Hindlimb muscle (tissue), 1 donor: ENCODE measurements at regions not wholly inside any gene's neighbourhood (a gene's known extent, or its start where the extent isn't known, plus 50 kb on each side); places are given as distances from the start of the nearest gene placed in this dataset.

Experiments used
- DNase-seq: peaks from one replicate; pipeline ENCODE4 v3.0.0-alpha.2; 2013

GRCh38 chr10:24147321-24147720 lies 61.6 kb upstream of the KIAA1217 start:
- DNase-seq, result no peak

- no peak for DNase-seq
These were observed 59.3 kb upstream of the KIAA1217 start for GRCh38 chr10:24149640-24150039.

- no peak for DNase-seq
These were observed 58.1 kb upstream of the KIAA1217 start for GRCh38 chr10:24150853-24151252.

- no peak for DNase-seq
These were observed 56.7 kb upstream of the KIAA1217 start for GRCh38 chr10:24152270-24152669.

GRCh38 chr10:24153031-24153430 lies 55.9 kb upstream of the KIAA1217 start:
- no peak for DNase-seq

- no peak for DNase-seq
These were observed 55.4 kb upstream of the KIAA1217 start for GRCh38 chr10:24153537-24153936.

GRCh38 chr10:24156686-24157085 lies 52.3 kb upstream of the KIAA1217 start:
- no peak for DNase-seq

- no peak for DNase-seq
These were observed 51.4 kb upstream of the KIAA1217 start for GRCh38 chr10:24157567-24157966.
